HCT116 (cell line): ENCODE measurements at regions not wholly inside any gene's neighbourhood (a gene's known extent, or its start where the extent isn't known, plus 50 kb on each side); places are given as distances from the start of the nearest gene placed in this dataset.

Source experiments
- ATAC-seq: fragments of 200-7000 bp; cut with Tn5 transposase; 2 replicates; pipeline ENCODE4 v1.9.1; 2020; ENCODE audit warnings: mild to moderate bottlenecking, moderate library complexity
- BruUV-seq: library from RNA; stranded (reverse); fragments of 400-500 nt; replicated peaks from 2 replicates; lab custom pipeline; 2021; lab: Mats Ljungman, UMichigan
- CTCF ChIA-PET: fragments of 300-600 bp; sonication (Branson Sonifier 250); formaldehyde crosslinking; loops from one replicate; lab custom pipeline; 2021; ENCODE audit warnings: antibody characterized with exemption; lab: Charles Lee
- POLR2A ChIA-PET: fragments of 300-600, 350-600 bp; sonication (Branson Sonifier 250); formaldehyde crosslinking; loops from one replicate; lab custom pipeline; 2021; ENCODE audit warnings: antibody characterized with exemption; lab: Charles Lee
- RAD21 ChIA-PET, 2 experiments: fragments of 300-600 bp; sonication (Branson Sonifier 250); formaldehyde crosslinking; loops; one replicate each; lab custom pipeline; 2023; ENCODE audit warnings: low total read pairs in 2 of 2; ENCODE audit not compliant: uncharacterized antibody in 2 of 2, unreplicated experiment in 2 of 2, low non-redundant PET in 1 of 2; lab: Charles Lee
- DNase-seq: peaks from one replicate; pipeline ENCODE4 v3.0.0-alpha.2; 2010; ENCODE audit warnings: low read depth, low spot score
- H2AFZ ChIP-seq: fragments of 200-600 bp; shearing (Covaris generic), sonication (generic); 2 replicates; pipeline ENCODE4 v1.6.1; 2017; ENCODE audit warnings: low read depth, mixed run types, mixed read lengths, antibody characterized with exemption, low read length; ENCODE audit not compliant: poor library complexity, severe bottlenecking
- H3K27ac ChIP-seq: 2 replicates; pipeline ENCODE4 v1.5.1; 2012; ENCODE audit warnings: low read depth, low read length
- H3K27me3 ChIP-seq: fragments of 200-600 bp; sonication (generic); 2 replicates; pipeline ENCODE4 v1.6.1; 2016; ENCODE audit warnings: mixed run types, low read length, mixed read lengths; ENCODE audit not compliant: insufficient read depth
- H3K36me3 ChIP-seq, 2 experiments: fragments of 200-500 bp in 1 of 2; fragments of 200-600 bp in 1 of 2; sonication (Bioruptor generic) in 1 of 2; sonication (generic) in 1 of 2; 2 replicates each; pipeline versions ENCODE4 v1.5.1 to v1.6.1; 2014 to 2016; ENCODE audit warnings: low read length in 2 of 2, inconsistent platforms in 1 of 2, mixed read lengths in 1 of 2, mixed run types in 1 of 2; ENCODE audit not compliant: insufficient read depth in 2 of 2, control insufficient read depth in 1 of 2
- H3K4me1 ChIP-seq, 2 experiments: fragments of 200-600 bp in 1 of 2; sonication (generic) in 1 of 2; 2 replicates each; pipeline versions ENCODE4 v1.5.1 to v1.6.1; 2012 to 2017; ENCODE audit warnings: low read length in 2 of 2, inconsistent platforms in 1 of 2, mild to moderate bottlenecking in 1 of 2, mixed read lengths in 1 of 2, mixed run types in 1 of 2, moderate library complexity in 1 of 2; ENCODE audit not compliant: insufficient read depth in 2 of 2, control insufficient read depth in 1 of 2
- H3K4me2 ChIP-seq: fragments of 200-600 bp; sonication (generic); 2 replicates; pipeline ENCODE4 v1.6.1; 2017; ENCODE audit warnings: mixed run types, low read length, mixed read lengths
- H3K4me3 ChIP-seq, 2 experiments: fragments of 200-600 bp in 1 of 2; sonication (generic) in 1 of 2; replicated peaks in 1 of 2; 2 replicates each; pipeline ENCODE4 v1.5.1; 2011 to 2016; ENCODE audit warnings: low read length in 2 of 2, control low read depth in 1 of 2, low read depth in 1 of 2, mild to moderate bottlenecking in 1 of 2, mixed read lengths in 1 of 2, mixed run types in 1 of 2
- H3K79me2 ChIP-seq: fragments of 200-600 bp; sonication (generic); 2 replicates; pipeline ENCODE4 v1.6.1; 2017; ENCODE audit warnings: mild to moderate bottlenecking, mixed run types, low read length, moderate library complexity, mixed read lengths; ENCODE audit not compliant: insufficient read depth
- H3K9ac ChIP-seq: fragments of 200-600 bp; sonication (generic); 2 replicates; pipeline ENCODE4 v1.6.1; 2016; ENCODE audit warnings: low read length, mixed read lengths
- H3K9me2 ChIP-seq: fragments of 200-600 bp; sonication (generic), shearing (Covaris generic); 2 replicates; pipeline ENCODE4 v1.6.1; 2017; ENCODE audit warnings: mixed run types, mild to moderate bottlenecking, moderate library complexity; ENCODE audit not compliant: insufficient read depth
- H3K9me3 ChIP-seq, 2 experiments: fragments of 200-500 bp in 1 of 2; fragments of 200-600 bp in 1 of 2; sonication (Bioruptor generic) in 1 of 2; sonication (generic) in 1 of 2; 2 replicates each; pipeline ENCODE4 v1.6.1; 2014 to 2017; ENCODE audit warnings: low read length in 2 of 2, mixed read lengths in 2 of 2, inconsistent platforms in 1 of 2, low read depth in 1 of 2, mild to moderate bottlenecking in 1 of 2, mixed run types in 1 of 2, moderate library complexity in 1 of 2; ENCODE audit not compliant: control insufficient read depth in 1 of 2, insufficient read depth in 1 of 2
- H4K20me1 ChIP-seq: fragments of 200-600 bp; sonication (generic), shearing (Covaris generic); 2 replicates; pipeline ENCODE4 v1.6.1; 2017; ENCODE audit warnings: mixed run types, mild to moderate bottlenecking, moderate library complexity; ENCODE audit not compliant: insufficient read depth
- CBX3 ChIP-seq: IDR thresholded peaks from 2 replicates; pipeline ENCODE4 v1.6.1; 2012; ENCODE audit warnings: low read depth
- CEBPB ChIP-seq: IDR thresholded peaks from 2 replicates; pipeline ENCODE4 v1.6.1; 2012; ENCODE audit warnings: low read depth
- EGR1 ChIP-seq: IDR thresholded peaks from 2 replicates; pipeline ENCODE4 v1.6.1; 2012; ENCODE audit warnings: low read depth
- ELF1 ChIP-seq: IDR thresholded peaks from 2 replicates; pipeline ENCODE4 v1.6.1; 2012; ENCODE audit warnings: low read depth, borderline replicate concordance
- EZH2 ChIP-seq: fragments of 200-600 bp; sonication (generic); IDR thresholded peaks from 2 replicates; pipeline ENCODE4 v1.6.1; 2017; ENCODE audit warnings: antibody characterized with exemption, mixed run types
- FOSL1 ChIP-seq: IDR thresholded peaks from 2 replicates; pipeline ENCODE4 v1.6.1; 2012; ENCODE audit warnings: low read depth
- JUND ChIP-seq: IDR thresholded peaks from 2 replicates; pipeline ENCODE4 v1.6.1; 2012
- POLR2A ChIP-seq: IDR thresholded peaks from 2 replicates; pipeline ENCODE4 v1.7.0; 2011; ENCODE audit warnings: borderline replicate concordance; ENCODE audit not compliant: insufficient read depth, insufficient read length; ENCODE audit errors: extremely low read depth
- POLR2AphosphoS5 ChIP-seq: IDR thresholded peaks from 2 replicates; pipeline ENCODE4 v1.6.1; 2011; ENCODE audit warnings: mild to moderate bottlenecking, low read depth, low read length, moderate library complexity
- RAD21 ChIP-seq: IDR thresholded peaks from 2 replicates; pipeline ENCODE4 v1.6.1; 2012; ENCODE audit warnings: low read depth, mild to moderate bottlenecking
- SRF ChIP-seq: IDR thresholded peaks from 2 replicates; pipeline ENCODE4 v1.6.1; 2012; ENCODE audit warnings: low read depth
- ZFX ChIP-seq: fragments of 450-650 bp; IDR thresholded peaks from 2 replicates; pipeline ENCODE4 v1.6.1; 2017
- intact Hi-C: fragments of 100-400 bp; cut with micrococcal nuclease; formaldehyde crosslinking; loops from 2 replicates; pipeline ENCODE4 v1.10.0; 2022
- TF ChIP-seq, protein P1 (sequence below): IDR thresholded peaks from 2 replicates; pipeline ENCODE4 v1.6.1; 2011; ENCODE audit warnings: mild to moderate bottlenecking, low read length, moderate library complexity; ENCODE audit not compliant: insufficient replicate concordance; ENCODE audit errors: extremely low read depth
- TF ChIP-seq, protein P2 (sequence below), 3 experiments: fragments of 200-600 bp in 1 of 3; sonication (generic) in 1 of 3; IDR thresholded peaks in 2 of 3; conservative IDR thresholded peaks in 1 of 3; 2 replicates each; pipeline ENCODE4 v1.5.1; 2012 to 2017; ENCODE audit warnings: low read depth in 2 of 3, low read length in 2 of 3, antibody characterized with exemption in 1 of 3, borderline replicate concordance in 1 of 3, control low read depth in 1 of 3, mild to moderate bottlenecking in 1 of 3, mixed read lengths in 1 of 3, mixed run types in 1 of 3, moderate library complexity in 1 of 3; ENCODE audit not compliant: insufficient read depth in 1 of 3
- TF ChIP-seq, protein P3 (sequence below): IDR thresholded peaks from 2 replicates; pipeline ENCODE4 v1.6.1; 2012
- TF ChIP-seq, protein P4 (sequence below): IDR thresholded peaks from 2 replicates; pipeline ENCODE4 v1.6.1; 2012
- TF ChIP-seq, protein P5 (sequence below): IDR thresholded peaks from 2 replicates; pipeline ENCODE4 v1.6.1; 2012; ENCODE audit warnings: low read depth

DNA sequence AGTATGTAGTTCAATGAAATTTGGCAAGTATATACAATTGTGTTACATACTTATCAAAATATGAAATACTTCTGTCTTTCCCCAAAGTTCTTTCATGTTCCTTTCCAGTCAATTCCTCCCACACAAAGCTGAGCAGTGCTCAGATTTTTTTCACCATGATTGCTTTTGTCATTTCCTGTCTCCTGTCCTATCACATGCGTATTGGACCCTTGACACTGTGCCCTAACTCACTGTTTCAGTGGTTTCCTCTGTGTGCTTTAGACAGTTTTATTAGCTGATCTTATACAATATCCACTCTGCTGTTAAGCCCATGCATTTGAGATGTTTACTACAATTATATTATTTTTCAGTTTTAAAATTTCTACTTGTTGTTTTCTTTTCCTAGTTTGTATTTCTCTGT lies 463.6 kb upstream of the MEF2C start:
- H3K27ac ChIP-seq = no peak overlapping the region
- H4K20me1 ChIP-seq = no peaks in the 10 kb centered on the region
- H3K4me2 ChIP-seq = no peak overlapping the region
- H3K9me2 ChIP-seq = no peaks in the 10 kb centered on the region
- no peak overlapping the region for H3K9ac ChIP-seq
- H3K9me3 ChIP-seq = no peaks in the 10 kb centered on the region
- H3K36me3 ChIP-seq = no peaks in the 10 kb centered on the region
- ATAC-seq = no peak
- no peak for DNase-seq
- H2AFZ ChIP-seq = no peak overlapping the region
- no peak overlapping the region for H3K4me3 ChIP-seq
- ChIA-PET RAD21 (no interaction called here), POLR2A (no interaction called here), CTCF (no interaction called here)
- no peaks in the 10 kb centered on the region for H3K4me1 ChIP-seq
- no peaks in the 10 kb centered on the region for H3K27me3 ChIP-seq
- BruUV-seq = no TSS peak
- no peaks in the 10 kb centered on the region for H3K79me2 ChIP-seq
- intact Hi-C loops = no loop called here
- TF ChIP-seq, protein P1, sequence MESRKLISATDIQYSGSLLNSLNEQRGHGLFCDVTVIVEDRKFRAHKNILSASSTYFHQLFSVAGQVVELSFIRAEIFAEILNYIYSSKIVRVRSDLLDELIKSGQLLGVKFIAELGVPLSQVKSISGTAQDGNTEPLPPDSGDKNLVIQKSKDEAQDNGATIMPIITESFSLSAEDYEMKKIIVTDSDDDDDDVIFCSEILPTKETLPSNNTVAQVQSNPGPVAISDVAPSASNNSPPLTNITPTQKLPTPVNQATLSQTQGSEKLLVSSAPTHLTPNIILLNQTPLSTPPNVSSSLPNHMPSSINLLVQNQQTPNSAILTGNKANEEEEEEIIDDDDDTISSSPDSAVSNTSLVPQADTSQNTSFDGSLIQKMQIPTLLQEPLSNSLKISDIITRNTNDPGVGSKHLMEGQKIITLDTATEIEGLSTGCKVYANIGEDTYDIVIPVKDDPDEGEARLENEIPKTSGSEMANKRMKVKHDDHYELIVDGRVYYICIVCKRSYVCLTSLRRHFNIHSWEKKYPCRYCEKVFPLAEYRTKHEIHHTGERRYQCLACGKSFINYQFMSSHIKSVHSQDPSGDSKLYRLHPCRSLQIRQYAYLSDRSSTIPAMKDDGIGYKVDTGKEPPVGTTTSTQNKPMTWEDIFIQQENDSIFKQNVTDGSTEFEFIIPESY = no peak
- TF ChIP-seq, protein P2, sequence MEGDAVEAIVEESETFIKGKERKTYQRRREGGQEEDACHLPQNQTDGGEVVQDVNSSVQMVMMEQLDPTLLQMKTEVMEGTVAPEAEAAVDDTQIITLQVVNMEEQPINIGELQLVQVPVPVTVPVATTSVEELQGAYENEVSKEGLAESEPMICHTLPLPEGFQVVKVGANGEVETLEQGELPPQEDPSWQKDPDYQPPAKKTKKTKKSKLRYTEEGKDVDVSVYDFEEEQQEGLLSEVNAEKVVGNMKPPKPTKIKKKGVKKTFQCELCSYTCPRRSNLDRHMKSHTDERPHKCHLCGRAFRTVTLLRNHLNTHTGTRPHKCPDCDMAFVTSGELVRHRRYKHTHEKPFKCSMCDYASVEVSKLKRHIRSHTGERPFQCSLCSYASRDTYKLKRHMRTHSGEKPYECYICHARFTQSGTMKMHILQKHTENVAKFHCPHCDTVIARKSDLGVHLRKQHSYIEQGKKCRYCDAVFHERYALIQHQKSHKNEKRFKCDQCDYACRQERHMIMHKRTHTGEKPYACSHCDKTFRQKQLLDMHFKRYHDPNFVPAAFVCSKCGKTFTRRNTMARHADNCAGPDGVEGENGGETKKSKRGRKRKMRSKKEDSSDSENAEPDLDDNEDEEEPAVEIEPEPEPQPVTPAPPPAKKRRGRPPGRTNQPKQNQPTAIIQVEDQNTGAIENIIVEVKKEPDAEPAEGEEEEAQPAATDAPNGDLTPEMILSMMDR (IDR thresholded peaks at IDR 0.05 in 2 of 3, conservative IDR thresholded peaks at IDR 0.05 in 1 of 3; ENCODE audit: borderline replicate concordance in 1 of 3, insufficient read depth in 1 of 3, low read depth in 2 of 3, low read length in 2 of 3) = no peak
- TF ChIP-seq POLR2AphosphoS5 (no peak), FOSL1 (no peak), EGR1 (no peak), RAD21 (no peak), ZFX (no peak), POLR2A (no peak), CEBPB (no peak), CBX3 (no peak), EZH2 (no peak), ELF1 (no peak), SRF (no peak), JUND (no peak)
- TF ChIP-seq, protein P3, sequence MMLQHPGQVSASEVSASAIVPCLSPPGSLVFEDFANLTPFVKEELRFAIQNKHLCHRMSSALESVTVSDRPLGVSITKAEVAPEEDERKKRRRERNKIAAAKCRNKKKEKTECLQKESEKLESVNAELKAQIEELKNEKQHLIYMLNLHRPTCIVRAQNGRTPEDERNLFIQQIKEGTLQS = no peak
- TF ChIP-seq, protein P4, sequence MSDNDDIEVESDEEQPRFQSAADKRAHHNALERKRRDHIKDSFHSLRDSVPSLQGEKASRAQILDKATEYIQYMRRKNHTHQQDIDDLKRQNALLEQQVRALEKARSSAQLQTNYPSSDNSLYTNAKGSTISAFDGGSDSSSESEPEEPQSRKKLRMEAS = no peak
- TF ChIP-seq, protein P5, sequence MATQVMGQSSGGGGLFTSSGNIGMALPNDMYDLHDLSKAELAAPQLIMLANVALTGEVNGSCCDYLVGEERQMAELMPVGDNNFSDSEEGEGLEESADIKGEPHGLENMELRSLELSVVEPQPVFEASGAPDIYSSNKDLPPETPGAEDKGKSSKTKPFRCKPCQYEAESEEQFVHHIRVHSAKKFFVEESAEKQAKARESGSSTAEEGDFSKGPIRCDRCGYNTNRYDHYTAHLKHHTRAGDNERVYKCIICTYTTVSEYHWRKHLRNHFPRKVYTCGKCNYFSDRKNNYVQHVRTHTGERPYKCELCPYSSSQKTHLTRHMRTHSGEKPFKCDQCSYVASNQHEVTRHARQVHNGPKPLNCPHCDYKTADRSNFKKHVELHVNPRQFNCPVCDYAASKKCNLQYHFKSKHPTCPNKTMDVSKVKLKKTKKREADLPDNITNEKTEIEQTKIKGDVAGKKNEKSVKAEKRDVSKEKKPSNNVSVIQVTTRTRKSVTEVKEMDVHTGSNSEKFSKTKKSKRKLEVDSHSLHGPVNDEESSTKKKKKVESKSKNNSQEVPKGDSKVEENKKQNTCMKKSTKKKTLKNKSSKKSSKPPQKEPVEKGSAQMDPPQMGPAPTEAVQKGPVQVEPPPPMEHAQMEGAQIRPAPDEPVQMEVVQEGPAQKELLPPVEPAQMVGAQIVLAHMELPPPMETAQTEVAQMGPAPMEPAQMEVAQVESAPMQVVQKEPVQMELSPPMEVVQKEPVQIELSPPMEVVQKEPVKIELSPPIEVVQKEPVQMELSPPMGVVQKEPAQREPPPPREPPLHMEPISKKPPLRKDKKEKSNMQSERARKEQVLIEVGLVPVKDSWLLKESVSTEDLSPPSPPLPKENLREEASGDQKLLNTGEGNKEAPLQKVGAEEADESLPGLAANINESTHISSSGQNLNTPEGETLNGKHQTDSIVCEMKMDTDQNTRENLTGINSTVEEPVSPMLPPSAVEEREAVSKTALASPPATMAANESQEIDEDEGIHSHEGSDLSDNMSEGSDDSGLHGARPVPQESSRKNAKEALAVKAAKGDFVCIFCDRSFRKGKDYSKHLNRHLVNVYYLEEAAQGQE = no peak
- TF ChIP-seq, all 23 proteins: peak for 0
